GM23338 (cell line): ENCODE measurements at regions not wholly inside any gene's neighbourhood (a gene's known extent, or its start where the extent isn't known, plus 50 kb on each side); places are given as distances from the start of the nearest gene placed in this dataset.

Source experiments
- ATAC-seq: fragments of 200-7000 bp; cut with Tn5 transposase; 3 replicates; pipeline ENCODE4 v1.9.1; 2020
- DNase-seq: peaks from one replicate; pipeline ENCODE4 v3.0.0-alpha.2; 2015; ENCODE audit warnings: low spot score
- H2AFZ ChIP-seq: fragments of 200-600 bp; sonication (generic); 2 replicates; pipeline ENCODE4 v1.8.0; 2016; ENCODE audit warnings: antibody characterized with exemption, mild to moderate bottlenecking, moderate library complexity
- H3F3A ChIP-seq: fragments of 200-600 bp; sonication (generic); replicated peaks from 2 replicates; pipeline ENCODE4 v1.8.0; 2017; ENCODE audit warnings: antibody characterized with exemption, mixed run types, low read depth
- H3K27ac ChIP-seq: fragments of 200-600 bp; sonication (generic); 2 replicates; pipeline ENCODE4 v1.6.1; 2016; ENCODE audit warnings: low read depth
- H3K27me3 ChIP-seq: fragments of 200-600 bp; sonication (generic); 2 replicates; pipeline ENCODE4 v1.8.0; 2016; ENCODE audit warnings: mild to moderate bottlenecking, mixed run types, moderate library complexity; ENCODE audit not compliant: insufficient read depth
- H3K36me3 ChIP-seq: fragments of 200-600 bp; sonication (generic); 2 replicates; pipeline ENCODE4 v1.8.0; 2016; ENCODE audit warnings: mild to moderate bottlenecking; ENCODE audit not compliant: insufficient read depth
- H3K4me1 ChIP-seq: fragments of 200-600 bp; sonication (generic); 2 replicates; pipeline ENCODE4 v1.8.0; 2016; ENCODE audit warnings: mild to moderate bottlenecking, moderate library complexity; ENCODE audit not compliant: insufficient read depth
- H3K4me2 ChIP-seq: fragments of 200-600 bp; sonication (generic); 2 replicates; pipeline ENCODE4 v1.7.1; 2017; ENCODE audit warnings: mixed run types
- H3K4me3 ChIP-seq: fragments of 200-600 bp; sonication (generic); 2 replicates; pipeline ENCODE4 v1.6.1; 2016; ENCODE audit warnings: mixed run types
- H3K79me2 ChIP-seq: fragments of 200-600 bp; sonication (generic); replicated peaks from 2 replicates; pipeline ENCODE4 v1.8.0; 2017; ENCODE audit warnings: mild to moderate bottlenecking; ENCODE audit not compliant: insufficient read depth
- H3K9me2 ChIP-seq: fragments of 200-600 bp; sonication (generic); 2 replicates; pipeline ENCODE4 v1.8.0; 2017; ENCODE audit not compliant: insufficient read depth
- H4K20me1 ChIP-seq: fragments of 200-600 bp; sonication (generic); replicated peaks from 2 replicates; pipeline ENCODE4 v1.8.0; 2017; ENCODE audit warnings: mild to moderate bottlenecking; ENCODE audit not compliant: insufficient read depth
- H3K27ac Mint-ChIP-seq: 2 replicates; pipeline ENCODE4 v1.8.0; 2020; ENCODE audit warnings: inconsistent platforms, mild to moderate bottlenecking, moderate library complexity, mixed read lengths
- H3K27me3 Mint-ChIP-seq: 3 replicates; pipeline ENCODE4 v1.8.0; 2022; ENCODE audit warnings: low read depth, mild to moderate bottlenecking, moderate library complexity, mixed read lengths, inconsistent platforms; ENCODE audit not compliant: insufficient read depth, poor library complexity
- H3K36me3 Mint-ChIP-seq: 3 replicates; pipeline ENCODE4 v1.8.0; 2021; ENCODE audit warnings: low read depth, mild to moderate bottlenecking, inconsistent platforms, moderate library complexity, mixed read lengths
- H3K4me1 Mint-ChIP-seq: 3 replicates; pipeline ENCODE4 v1.8.0; 2020; ENCODE audit warnings: mild to moderate bottlenecking, inconsistent platforms, mixed read lengths
- H3K4me3 Mint-ChIP-seq: 3 replicates; pipeline ENCODE4 v1.8.0; 2021; ENCODE audit warnings: moderate library complexity, mild to moderate bottlenecking, inconsistent platforms, mixed read lengths
- H3K9me3 Mint-ChIP-seq: 3 replicates; pipeline ENCODE4 v1.8.0; 2020; ENCODE audit warnings: moderate library complexity, mild to moderate bottlenecking, inconsistent platforms, mixed read lengths
- CREB1 ChIP-seq: fragments of 250-450 bp; sonication (Bioruptor Pico); IDR thresholded peaks from 2 replicates; pipeline ENCODE4 v1.5.0; 2020; ENCODE audit warnings: low read depth, mild to moderate bottlenecking, moderate library complexity
- CTCF ChIP-seq, 2 experiments: fragments of 200-600 bp in 1 of 2; sonication (generic) in 1 of 2; conservative IDR thresholded peaks; 2 replicates each; pipeline versions ENCODE4 v1.5.1 to v1.6.1; 2016 to 2017; ENCODE audit warnings: antibody characterized with exemption in 2 of 2, low read depth in 2 of 2, mild to moderate bottlenecking in 2 of 2, moderate library complexity in 1 of 2
- EZH2 ChIP-seq: fragments of 200-600 bp; sonication (generic); IDR thresholded peaks from one replicate; pipeline ENCODE4 v1.8.0; 2017; ENCODE audit warnings: antibody characterized with exemption, mild to moderate bottlenecking, low read depth; ENCODE audit not compliant: unreplicated experiment
- EZH2phosphoT487 ChIP-seq: fragments of 200-600 bp; sonication (generic); IDR thresholded peaks from one replicate; pipeline ENCODE4 v1.8.1; 2018; ENCODE audit warnings: antibody characterized with exemption; ENCODE audit not compliant: unreplicated experiment
- JUNB ChIP-seq: IDR thresholded peaks from one replicate; pipeline ENCODE4 v1.6.1; 2016; ENCODE audit warnings: antibody characterized with exemption; ENCODE audit not compliant: unreplicated experiment
- NANOG ChIP-seq: IDR thresholded peaks from 2 replicates; pipeline ENCODE4 v1.6.1; 2016; ENCODE audit warnings: antibody characterized with exemption, borderline replicate concordance
- POLR2AphosphoS5 ChIP-seq: IDR thresholded peaks from 2 replicates; pipeline ENCODE4 v1.6.1; 2016; ENCODE audit warnings: antibody characterized with exemption, low read depth
- REST ChIP-seq: IDR thresholded peaks from one replicate; pipeline ENCODE4 v1.6.1; 2018; ENCODE audit warnings: antibody characterized with exemption; ENCODE audit not compliant: unreplicated experiment
- STAT1 ChIP-seq: IDR thresholded peaks from one replicate; pipeline ENCODE4 v1.6.1; 2016; ENCODE audit warnings: antibody characterized with exemption; ENCODE audit not compliant: unreplicated experiment
- ZNF114 ChIP-seq: fragments of 250-450 bp; sonication (Bioruptor Pico); IDR thresholded peaks from 2 replicates; pipeline ENCODE4 v1.5.0; 2020; ENCODE audit warnings: mild to moderate bottlenecking, moderate library complexity
- ZNF331 ChIP-seq: fragments of 250-450 bp; sonication (Bioruptor Pico); IDR thresholded peaks from 2 replicates; pipeline ENCODE4 v1.5.0; 2020; ENCODE audit warnings: low read depth, mild to moderate bottlenecking, moderate library complexity
- TF ChIP-seq, protein P1 (sequence below): IDR thresholded peaks from 2 replicates; pipeline ENCODE4 v1.6.1; 2016; ENCODE audit warnings: antibody characterized with exemption

DNA sequence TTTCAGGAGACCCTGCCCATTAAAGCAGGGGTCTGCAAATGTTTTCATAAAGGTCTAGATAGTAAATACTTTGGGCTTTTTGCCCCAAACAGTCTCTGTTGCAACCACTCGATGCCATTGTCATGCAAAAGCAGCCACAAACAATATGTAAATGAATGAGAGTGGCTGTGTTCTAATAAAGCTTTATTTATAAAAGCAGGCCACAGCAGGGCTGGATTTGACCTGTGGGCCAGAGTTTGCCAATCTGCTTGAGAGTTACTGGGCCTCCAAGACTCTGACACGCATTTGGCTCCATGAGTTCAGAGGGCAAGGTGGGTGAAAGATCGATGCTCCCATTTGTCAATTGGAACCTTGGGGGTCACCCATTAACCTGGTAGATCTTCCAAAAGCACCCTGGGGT lies 217.3 kb upstream of the SDK2 start:
- Histone ChIP-seq H3K9me2 (no peaks in the 10 kb centered on the region), H2AFZ (no peak overlapping the region), H3K27me3 (no peaks in the 10 kb centered on the region), H3K4me2 (no peak overlapping the region), H3K4me3 (no peak overlapping the region), H3K79me2 (no peaks in the 10 kb centered on the region), H3K27ac (no peak overlapping the region), H3K4me1 (no peaks in the 10 kb centered on the region), H3F3A (no peaks in the 10 kb centered on the region), H4K20me1 (no peaks in the 10 kb centered on the region), H3K36me3 (no peaks in the 10 kb centered on the region)
- no peak overlapping the region for H3K27ac Mint-ChIP-seq
- H3K9me3 Mint-ChIP-seq = no peaks in the 10 kb centered on the region
- peaks cover 4% of the 10 kb centered on the region for H3K27me3 Mint-ChIP-seq
- TF ChIP-seq JUNB (no peak), NANOG (no peak), REST (no peak), POLR2AphosphoS5 (no peak), EZH2phosphoT487 (no peak), STAT1 (no peak)
- TF ChIP-seq, protein P1, sequence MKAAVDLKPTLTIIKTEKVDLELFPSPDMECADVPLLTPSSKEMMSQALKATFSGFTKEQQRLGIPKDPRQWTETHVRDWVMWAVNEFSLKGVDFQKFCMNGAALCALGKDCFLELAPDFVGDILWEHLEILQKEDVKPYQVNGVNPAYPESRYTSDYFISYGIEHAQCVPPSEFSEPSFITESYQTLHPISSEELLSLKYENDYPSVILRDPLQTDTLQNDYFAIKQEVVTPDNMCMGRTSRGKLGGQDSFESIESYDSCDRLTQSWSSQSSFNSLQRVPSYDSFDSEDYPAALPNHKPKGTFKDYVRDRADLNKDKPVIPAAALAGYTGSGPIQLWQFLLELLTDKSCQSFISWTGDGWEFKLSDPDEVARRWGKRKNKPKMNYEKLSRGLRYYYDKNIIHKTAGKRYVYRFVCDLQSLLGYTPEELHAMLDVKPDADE = no peak
- ATAC-seq = no peak
- no peak for DNase-seq
- no peak overlapping the region for H3K4me3 Mint-ChIP-seq
- H3K4me1 Mint-ChIP-seq = peaks cover 27% of the 10 kb centered on the region
- H3K36me3 Mint-ChIP-seq = no peaks in the 10 kb centered on the region

- H3K79me2 ChIP-seq = no peaks in the 10 kb centered on the region
- H3K27ac ChIP-seq = no peak overlapping the region
- no peak for ATAC-seq
- H2AFZ ChIP-seq = no peak overlapping the region
- Mint-ChIP-seq H3K4me3 (no peak overlapping the region), H3K27ac (no peak overlapping the region), H3K4me1 (peaks cover 26% of the 10 kb centered on the region), H3K27me3 (peaks cover 4% of the 10 kb centered on the region), H3K9me3 (no peaks in the 10 kb centered on the region), H3K36me3 (no peaks in the 10 kb centered on the region)
- no peaks in the 10 kb centered on the region for H3K27me3 ChIP-seq
- no peaks in the 10 kb centered on the region for H3K4me1 ChIP-seq
- H3K4me3 ChIP-seq = no peak overlapping the region
- H3F3A ChIP-seq = no peaks in the 10 kb centered on the region
- H3K4me2 ChIP-seq = no peak overlapping the region
- H4K20me1 ChIP-seq = no peaks in the 10 kb centered on the region
- no peaks in the 10 kb centered on the region for H3K9me2 ChIP-seq
- DNase-seq = no peak
- no peaks in the 10 kb centered on the region for H3K36me3 ChIP-seq
- no peak for TF ChIP-seq JUNB
- no peak for TF ChIP-seq REST
- TF ChIP-seq CREB1 (CRISPR knock-in tag) = no peak
- TF ChIP-seq ZNF114 (CRISPR knock-in tag) = no peak
- TF ChIP-seq POLR2AphosphoS5 = no peak
- no peak for TF ChIP-seq EZH2phosphoT487
- TF ChIP-seq EZH2 = no peak
- TF ChIP-seq ZNF331 (CRISPR knock-in tag) = no peak
- no peak for TF ChIP-seq STAT1
- TF ChIP-seq CTCF (conservative IDR thresholded peaks at IDR 0.05; ENCODE audit: low read depth in 2 of 2) = no peak
Measured at GRCh38 chr17:73863761-73864535, 219.7 kb upstream of the SDK2 start.
